AG09309 (cell line): ENCODE measurements at regions not wholly inside any gene's neighbourhood (a gene's known extent, or its start where the extent isn't known, plus 50 kb on each side); places are given as distances from the start of the nearest gene placed in this dataset.
A peak's percentile ranks its signal among the peaks of the same experiment; 100 is the strongest.

Experiments used
- DNase-seq: peaks from one replicate; pipeline ENCODE4 v3.0.0-alpha.2; 2010; ENCODE audit warnings: low read depth
- H3K4me3 ChIP-seq: 2 replicates; pipeline ENCODE4 v1.5.1; 2011; ENCODE audit warnings: mild to moderate bottlenecking, low read depth, low read length, moderate library complexity; ENCODE audit not compliant: control insufficient read depth
- TF ChIP-seq, protein P1 (sequence below): IDR thresholded peaks from 2 replicates; pipeline ENCODE4 v1.5.1; 2011; ENCODE audit warnings: mild to moderate bottlenecking, low read depth, low read length, inconsistent platforms; ENCODE audit not compliant: insufficient read depth, control insufficient read depth; ENCODE audit errors: missing control alignments

DNA sequence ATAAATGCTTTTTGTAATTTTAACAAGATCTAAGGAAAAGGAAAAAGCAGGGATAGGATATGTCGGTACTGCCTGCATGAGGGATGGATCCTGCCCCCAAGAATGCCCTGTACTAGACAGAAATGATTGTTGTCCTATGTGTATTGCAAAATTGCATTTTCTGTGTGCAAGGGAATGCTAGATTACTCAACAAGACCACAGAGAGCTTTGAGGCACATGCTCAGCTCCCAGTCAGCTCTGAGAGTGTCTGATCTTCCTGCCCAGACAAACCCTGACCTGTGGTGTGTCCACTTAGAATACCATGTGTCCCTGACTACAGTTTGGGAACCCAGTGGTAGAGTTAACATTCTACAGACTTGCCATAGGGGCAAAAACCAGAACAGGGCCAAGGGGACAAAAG lies 129.2 kb upstream of the PAK3 start:
- TF ChIP-seq, protein P1, sequence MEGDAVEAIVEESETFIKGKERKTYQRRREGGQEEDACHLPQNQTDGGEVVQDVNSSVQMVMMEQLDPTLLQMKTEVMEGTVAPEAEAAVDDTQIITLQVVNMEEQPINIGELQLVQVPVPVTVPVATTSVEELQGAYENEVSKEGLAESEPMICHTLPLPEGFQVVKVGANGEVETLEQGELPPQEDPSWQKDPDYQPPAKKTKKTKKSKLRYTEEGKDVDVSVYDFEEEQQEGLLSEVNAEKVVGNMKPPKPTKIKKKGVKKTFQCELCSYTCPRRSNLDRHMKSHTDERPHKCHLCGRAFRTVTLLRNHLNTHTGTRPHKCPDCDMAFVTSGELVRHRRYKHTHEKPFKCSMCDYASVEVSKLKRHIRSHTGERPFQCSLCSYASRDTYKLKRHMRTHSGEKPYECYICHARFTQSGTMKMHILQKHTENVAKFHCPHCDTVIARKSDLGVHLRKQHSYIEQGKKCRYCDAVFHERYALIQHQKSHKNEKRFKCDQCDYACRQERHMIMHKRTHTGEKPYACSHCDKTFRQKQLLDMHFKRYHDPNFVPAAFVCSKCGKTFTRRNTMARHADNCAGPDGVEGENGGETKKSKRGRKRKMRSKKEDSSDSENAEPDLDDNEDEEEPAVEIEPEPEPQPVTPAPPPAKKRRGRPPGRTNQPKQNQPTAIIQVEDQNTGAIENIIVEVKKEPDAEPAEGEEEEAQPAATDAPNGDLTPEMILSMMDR: no peak
- peak; percentile 4 for DNase-seq

DNA sequence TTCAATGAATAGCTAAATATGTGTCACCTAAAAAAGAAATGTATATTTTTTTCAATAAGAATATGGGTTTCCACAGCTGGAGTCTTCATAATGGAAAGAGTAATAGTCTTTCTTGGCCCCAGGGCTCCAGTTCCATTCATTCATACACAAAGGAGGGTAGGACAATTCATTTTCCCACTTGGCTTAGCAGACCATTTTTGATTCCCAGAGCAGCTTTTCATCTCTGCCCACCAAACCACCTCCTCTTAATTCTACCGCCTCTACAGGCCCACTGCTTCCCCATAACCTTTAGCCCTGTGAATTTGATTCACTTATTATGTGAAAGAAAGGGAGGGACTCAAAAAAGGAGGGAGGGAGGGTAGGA lies 129.9 kb upstream of the PAK3 start:
- DNase-seq: no peak
- TF ChIP-seq, protein P1: no peak
- no peak overlapping the region for H3K4me3 ChIP-seq

More for the DNA sequence above, 129.2 kb upstream of the PAK3 start:
- H3K4me3 ChIP-seq: no peak overlapping the region

DNA sequence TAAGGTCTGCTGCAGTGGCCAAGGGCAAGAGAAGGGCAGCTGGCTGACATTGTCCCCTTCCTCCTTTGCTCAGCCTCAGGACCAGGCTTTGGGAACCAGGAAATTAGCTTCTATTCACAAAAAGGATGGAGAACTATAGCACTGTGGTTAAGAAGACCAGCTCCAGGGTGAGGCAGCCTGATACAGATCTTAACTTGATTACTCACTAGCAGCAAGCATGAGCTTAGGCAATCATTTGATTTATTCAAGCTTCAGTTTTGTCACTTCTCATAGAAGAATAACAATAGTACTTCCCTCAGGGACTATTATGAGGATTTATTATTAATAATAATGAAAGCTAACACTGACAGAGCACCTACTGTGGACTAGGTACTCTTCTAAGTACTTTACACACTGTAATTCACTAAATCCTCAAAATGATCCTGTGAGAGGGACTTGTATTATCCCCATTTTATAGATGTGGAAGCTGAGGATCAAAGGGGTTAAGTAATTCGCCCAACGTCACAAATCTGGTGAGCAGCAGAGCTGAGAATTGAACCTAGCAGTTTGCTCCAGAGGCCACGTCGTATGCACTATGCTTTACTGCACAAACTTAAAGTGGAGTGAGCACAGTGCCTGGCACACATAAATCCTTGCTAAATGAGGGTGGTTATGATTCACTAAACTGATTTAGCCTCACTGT lies 130.4 kb upstream of the PAK3 start:
- DNase-seq: no peak
- no peak overlapping the region for H3K4me3 ChIP-seq
- TF ChIP-seq, protein P1: no peak

DNA sequence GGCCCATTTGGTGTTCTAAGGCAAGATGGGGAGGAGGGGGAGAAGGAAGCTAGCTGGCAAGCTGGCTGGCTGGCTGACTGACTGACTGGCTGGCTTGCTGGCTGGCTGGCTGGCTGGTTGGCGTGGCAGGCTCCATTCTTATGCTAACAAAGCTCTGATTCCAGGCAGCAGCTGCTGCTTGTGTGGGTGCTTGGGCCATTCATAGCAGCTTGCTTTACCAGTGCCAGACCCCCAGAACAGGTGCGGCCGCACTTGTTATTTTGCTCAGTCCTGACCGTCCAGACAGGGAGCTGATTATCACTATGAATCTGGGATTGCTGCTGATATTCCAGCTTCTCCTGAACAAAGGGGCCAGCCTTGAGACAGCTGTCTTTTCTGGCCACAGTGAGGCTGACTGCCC lies 131.2 kb upstream of the PAK3 start:
- no peak overlapping the region for H3K4me3 ChIP-seq
- TF ChIP-seq, protein P1: no peak
- no peak for DNase-seq

DNA sequence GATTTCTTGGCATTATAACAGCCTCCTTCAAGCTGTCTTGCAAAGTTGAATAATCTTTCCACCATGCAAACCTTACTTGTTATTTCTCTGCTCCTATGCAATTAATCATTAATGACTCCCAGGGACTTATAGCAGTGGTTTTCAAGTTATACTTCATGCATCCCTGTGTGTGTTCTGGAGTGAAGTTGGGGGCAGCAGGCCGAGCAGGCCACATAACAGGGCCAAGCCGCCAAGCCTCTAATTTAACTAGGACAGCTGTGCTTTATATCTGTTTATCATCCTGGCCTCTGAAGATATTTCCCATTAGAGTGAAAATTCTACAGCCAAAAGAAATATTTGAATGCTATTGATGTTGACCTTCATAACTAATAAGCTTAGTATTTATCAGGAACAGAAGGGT lies 133.5 kb upstream of the PAK3 start:
- TF ChIP-seq, protein P1: no peak
- no peak for DNase-seq
- no peak overlapping the region for H3K4me3 ChIP-seq

DNA sequence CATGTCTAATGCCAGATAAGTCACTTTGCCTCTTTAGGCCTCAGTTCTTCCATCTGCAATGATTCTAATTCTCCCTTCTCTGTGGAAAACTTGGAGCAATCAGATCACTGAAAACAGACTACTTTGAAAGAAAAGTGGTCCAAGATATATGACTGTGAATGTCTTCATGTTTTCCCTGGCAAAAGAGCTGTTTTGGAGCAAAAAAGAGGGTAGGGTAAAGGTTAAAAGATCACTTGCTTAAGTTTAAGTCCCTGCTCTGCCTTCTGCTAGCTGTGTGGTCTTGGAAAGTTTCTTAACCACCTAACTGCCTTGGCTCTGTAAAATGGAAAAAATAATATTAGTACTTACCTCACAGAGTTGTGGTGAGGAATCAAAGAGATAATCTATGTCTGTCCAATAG lies 140.3 kb upstream of the PAK3 start:
- DNase-seq: no peak
- no peak overlapping the region for H3K4me3 ChIP-seq
- TF ChIP-seq, protein P1: no peak
